H1 (cell line): ENCODE measurements at regions not wholly inside any gene's neighbourhood (a gene's known extent, or its start where the extent isn't known, plus 50 kb on each side); places are given as distances from the start of the nearest gene placed in this dataset.

ENCODE experiments used
- TF ChIP-seq, protein P1 (sequence below): IDR thresholded peaks from 2 replicates; pipeline ENCODE4 v1.6.1; 2012; ENCODE audit warnings: low read length, inconsistent platforms

DNA sequence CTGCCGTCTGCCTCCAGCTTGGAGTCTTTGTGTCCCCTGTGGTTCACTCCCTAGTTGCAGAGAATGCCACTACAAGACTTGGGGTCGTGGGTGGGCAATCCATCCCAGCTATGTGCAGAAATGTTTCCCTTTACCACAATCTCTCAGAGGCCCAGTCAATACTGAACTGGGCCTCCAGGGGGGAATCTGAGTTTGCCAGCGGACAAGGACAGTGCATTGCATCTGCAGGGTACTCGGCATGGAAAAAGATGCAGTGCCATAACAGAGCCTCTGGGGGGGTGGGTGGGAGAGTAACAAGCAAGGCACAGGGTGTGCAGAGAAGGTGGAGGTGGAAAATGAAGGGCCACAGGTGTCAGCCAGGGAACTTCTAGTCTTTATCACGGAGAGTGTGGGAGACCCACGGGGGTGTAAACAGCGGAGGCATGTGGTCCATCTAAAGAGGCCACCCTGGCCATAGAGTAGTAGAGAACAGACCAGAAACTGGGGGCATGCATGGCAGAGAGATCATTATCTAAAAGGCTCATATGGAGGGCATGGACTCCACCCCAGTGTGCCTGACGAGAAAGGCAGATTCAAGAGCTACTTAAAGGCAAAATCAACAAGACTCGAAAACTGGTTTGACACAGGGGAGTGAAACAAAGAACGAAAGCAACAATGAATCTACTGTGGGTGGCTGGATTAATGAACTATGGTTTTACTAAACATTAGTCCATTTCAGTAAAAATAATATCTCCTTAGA is 182.4 kb downstream of the ANXA2 start (continued):
- TF ChIP-seq, protein P1, sequence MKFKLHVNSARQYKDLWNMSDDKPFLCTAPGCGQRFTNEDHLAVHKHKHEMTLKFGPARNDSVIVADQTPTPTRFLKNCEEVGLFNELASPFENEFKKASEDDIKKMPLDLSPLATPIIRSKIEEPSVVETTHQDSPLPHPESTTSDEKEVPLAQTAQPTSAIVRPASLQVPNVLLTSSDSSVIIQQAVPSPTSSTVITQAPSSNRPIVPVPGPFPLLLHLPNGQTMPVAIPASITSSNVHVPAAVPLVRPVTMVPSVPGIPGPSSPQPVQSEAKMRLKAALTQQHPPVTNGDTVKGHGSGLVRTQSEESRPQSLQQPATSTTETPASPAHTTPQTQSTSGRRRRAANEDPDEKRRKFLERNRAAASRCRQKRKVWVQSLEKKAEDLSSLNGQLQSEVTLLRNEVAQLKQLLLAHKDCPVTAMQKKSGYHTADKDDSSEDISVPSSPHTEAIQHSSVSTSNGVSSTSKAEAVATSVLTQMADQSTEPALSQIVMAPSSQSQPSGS, result no peak
